GM12878 (cell line): ENCODE measurements at regions not wholly inside any gene's neighbourhood (a gene's known extent, or its start where the extent isn't known, plus 50 kb on each side); places are given as distances from the start of the nearest gene placed in this dataset.

Experiments used
- CBX5 ChIP-seq: sonication (generic); IDR thresholded peaks from 2 replicates; pipeline ENCODE4 v1.6.1; 2016; ENCODE audit warnings: low read depth, moderate library complexity, mild to moderate bottlenecking, inconsistent platforms
- CREB1 ChIP-seq: IDR thresholded peaks from 2 replicates; pipeline ENCODE4 v1.6.1; 2012; ENCODE audit warnings: low read depth, mild to moderate bottlenecking, inconsistent platforms
- JUND ChIP-seq: IDR thresholded peaks from 2 replicates; pipeline ENCODE4 v1.6.1; 2012; ENCODE audit warnings: low read depth, mild to moderate bottlenecking, low read length, improper control_type of control experiment, moderate library complexity
- MAX ChIP-seq: IDR thresholded peaks from 2 replicates; pipeline ENCODE4 v1.6.1; 2012; ENCODE audit warnings: low read depth, low read length, improper control_type of control experiment
- MXI1 ChIP-seq: fragments of 150-350 bp; IDR thresholded peaks from 2 replicates; pipeline ENCODE4 v1.6.1; 2011; ENCODE audit warnings: low read depth, mild to moderate bottlenecking, inconsistent platforms, low read length, improper control_type of control experiment
- POLR2A ChIP-seq: IDR thresholded peaks from 2 replicates; pipeline ENCODE4 v1.6.1; 2011; ENCODE audit warnings: low read depth, mild to moderate bottlenecking, low read length
- POLR2AphosphoS5 ChIP-seq: IDR thresholded peaks from 2 replicates; pipeline ENCODE4 v1.6.1; 2011; ENCODE audit warnings: mild to moderate bottlenecking, low read length, inconsistent platforms
- SIN3A ChIP-seq: IDR thresholded peaks from 2 replicates; pipeline ENCODE4 v1.6.1; 2012; ENCODE audit warnings: low read depth, low read length, improper control_type of control experiment
- SIX5 ChIP-seq: IDR thresholded peaks from 2 replicates; pipeline ENCODE4 v1.6.1; 2011; ENCODE audit warnings: mild to moderate bottlenecking, low read depth, low read length, moderate library complexity; ENCODE audit not compliant: severe bottlenecking
- SP1 ChIP-seq: IDR thresholded peaks from one replicate; pipeline ENCODE4 v1.6.1; 2011; ENCODE audit warnings: low read depth, low read length
- SPI1 ChIP-seq: IDR thresholded peaks from 2 replicates; pipeline ENCODE4 v1.6.1; 2011; ENCODE audit warnings: low read depth, mild to moderate bottlenecking, low read length, moderate library complexity, borderline replicate concordance; ENCODE audit not compliant: insufficient read depth
- STAT1 ChIP-seq: fragments of 450-650 bp; conservative IDR thresholded peaks from 2 replicates; pipeline ENCODE4 v1.6.1; 2014; ENCODE audit warnings: antibody characterized with exemption, mild to moderate bottlenecking
- ZNF687 ChIP-seq: fragments of 450-650 bp; IDR thresholded peaks from 2 replicates; pipeline ENCODE4 v1.6.1; 2017; ENCODE audit warnings: mild to moderate bottlenecking, moderate library complexity

- no peak for TF ChIP-seq POLR2A
- TF ChIP-seq MAX, result no peak
- no peak for TF ChIP-seq CBX5
- TF ChIP-seq SPI1, result no peak
- TF ChIP-seq ZNF687, result no peak
- TF ChIP-seq STAT1, result no peak
- no peak for TF ChIP-seq MXI1
- TF ChIP-seq CREB1, result no peak
- TF ChIP-seq SIN3A, result no peak
- no peak for TF ChIP-seq POLR2AphosphoS5
- no peak for TF ChIP-seq SP1
- TF ChIP-seq SIX5, result no peak
- TF ChIP-seq JUND, result no peak
Observed at GRCh38 chr2:180698668-180699067, 281.7 kb upstream of the UBE2E3 start.
